Type B pancreatic cell (in vitro differentiated cells): ENCODE measurements at regions not wholly inside any gene's neighbourhood (a gene's known extent, or its start where the extent isn't known, plus 50 kb on each side); places are given as distances from the start of the nearest gene placed in this dataset.

ENCODE experiments used
- DNase-seq: peaks from one replicate; pipeline ENCODE4 v3.0.0; 2021; ENCODE audit warnings: mixed read lengths; ENCODE audit not compliant: unreplicated experiment; ENCODE audit errors: extremely low spot score
- H3K27ac Mint-ChIP-seq: 2 replicates; pipeline ENCODE4 v1.8.0; 2021; ENCODE audit warnings: mild to moderate bottlenecking, mixed read lengths
- H3K27me3 Mint-ChIP-seq: 2 replicates; pipeline ENCODE4 v1.8.0; 2021; ENCODE audit warnings: mixed read lengths
- H3K36me3 Mint-ChIP-seq: 2 replicates; pipeline ENCODE4 v1.8.0; 2021; ENCODE audit warnings: mixed read lengths
- H3K4me1 Mint-ChIP-seq: one replicate; pipeline ENCODE4 v1.8.0; 2021; ENCODE audit warnings: mixed read lengths; ENCODE audit not compliant: unreplicated experiment
- H3K4me3 Mint-ChIP-seq: 2 replicates; pipeline ENCODE4 v1.8.0; 2021; ENCODE audit warnings: mild to moderate bottlenecking, mixed read lengths
- H3K9me3 Mint-ChIP-seq: 2 replicates; pipeline ENCODE4 v1.8.0; 2021; ENCODE audit warnings: mixed read lengths
- CTCF ChIP-seq: fragments of 200-600 bp; sonication (generic); conservative IDR thresholded peaks from 2 replicates; pipeline ENCODE4 v1.5.0; 2021; ENCODE audit warnings: antibody characterized with exemption, mild to moderate bottlenecking

- H3K36me3 Mint-ChIP-seq = no peaks in the 10 kb centered on the region
- H3K9me3 Mint-ChIP-seq = no peaks in the 10 kb centered on the region
- peaks cover 5% of the 10 kb centered on the region for H3K4me1 Mint-ChIP-seq
- H3K4me3 Mint-ChIP-seq = no peak overlapping the region
- no peak overlapping the region for H3K27ac Mint-ChIP-seq
- H3K27me3 Mint-ChIP-seq = no peaks in the 10 kb centered on the region
- no peak for DNase-seq
- no peak for TF ChIP-seq CTCF
Measured at GRCh38 chr1:170354690-170355089, 177.3 kb upstream of the GORAB start.

GRCh38 chr1:170355267-170355801 is 176.6 kb upstream of the GORAB start:
- TF ChIP-seq CTCF = no peak
- Mint-ChIP-seq H3K36me3 (no peaks in the 10 kb centered on the region), H3K27me3 (no peaks in the 10 kb centered on the region), H3K4me1 (peaks cover 4% of the 10 kb centered on the region), H3K27ac (no peak overlapping the region), H3K9me3 (no peaks in the 10 kb centered on the region), H3K4me3 (no peak overlapping the region)
- no peak for DNase-seq

- no peaks in the 10 kb centered on the region for H3K27me3 Mint-ChIP-seq
- DNase-seq = no peak
- no peak for TF ChIP-seq CTCF
- no peaks in the 10 kb centered on the region for H3K9me3 Mint-ChIP-seq
- no peak overlapping the region for H3K4me3 Mint-ChIP-seq
- no peak overlapping the region for H3K27ac Mint-ChIP-seq
- H3K36me3 Mint-ChIP-seq = no peaks in the 10 kb centered on the region
- H3K4me1 Mint-ChIP-seq = no peaks in the 10 kb centered on the region
Measured at GRCh38 chr1:170356585-170356984, 175.4 kb upstream of the GORAB start.

GRCh38 chr1:170357750-170358149 is 174.2 kb upstream of the GORAB start:
- H3K27me3 Mint-ChIP-seq = no peaks in the 10 kb centered on the region
- no peak for TF ChIP-seq CTCF
- H3K27ac Mint-ChIP-seq = no peak overlapping the region
- no peak for DNase-seq
- no peaks in the 10 kb centered on the region for H3K9me3 Mint-ChIP-seq
- H3K4me1 Mint-ChIP-seq = no peaks in the 10 kb centered on the region
- H3K4me3 Mint-ChIP-seq = no peak overlapping the region
- no peaks in the 10 kb centered on the region for H3K36me3 Mint-ChIP-seq

GRCh38 chr1:170360601-170361000 is 171.4 kb upstream of the GORAB start:
- DNase-seq = no peak
- no peak overlapping the region for H3K27ac Mint-ChIP-seq

More at GRCh38 chr1:170360601-170361000, 171.4 kb upstream of the GORAB start:
- Mint-ChIP-seq H3K4me3 (no peak overlapping the region), H3K9me3 (no peaks in the 10 kb centered on the region), H3K4me1 (no peaks in the 10 kb centered on the region), H3K27me3 (no peaks in the 10 kb centered on the region), H3K36me3 (peaks cover 3% of the 10 kb centered on the region)
- TF ChIP-seq CTCF = no peak
